ENCODE measurements at regions not wholly inside any gene's neighbourhood (a gene's known extent, or its start where the extent isn't known, plus 50 kb on each side); places are given as distances from the start of the nearest gene placed in this dataset.

GRCh38 chr14:71729596-71729995 is 202.6 kb upstream of the RGS6 start:
- H3F3A ChIP-seq (replicated peaks; ENCODE audit: low read depth) = no peaks in the 10 kb centered on the region
- no peaks in the 10 kb centered on the region for H3K79me2 ChIP-seq (replicated peaks; ENCODE audit: insufficient read depth)
- H3K27ac ChIP-seq (ENCODE audit: low read depth) = no peak overlapping the region
- Mint-ChIP-seq H3K27ac (no peak overlapping the region), H3K27me3 (ENCODE audit: insufficient read depth, low read depth, poor library complexity) (no peaks in the 10 kb centered on the region), H3K4me3 (no peak overlapping the region), H3K9me3 (no peaks in the 10 kb centered on the region), H3K36me3 (ENCODE audit: low read depth) (peaks cover 58% of the 10 kb centered on the region), H3K4me1 (no peaks in the 10 kb centered on the region; the same call in 2 of the 3 replicates)
- no peaks in the 10 kb centered on the region for H3K4me1 ChIP-seq (ENCODE audit: insufficient read depth)
- no peaks in the 10 kb centered on the region for H4K20me1 ChIP-seq (replicated peaks; ENCODE audit: insufficient read depth)
- no peak for ATAC-seq
- TF ChIP-seq STAT1 (IDR thresholded peaks at IDR 0.05; ENCODE audit: unreplicated experiment) = no peak
- no peak for TF ChIP-seq NANOG (IDR thresholded peaks at IDR 0.05; ENCODE audit: borderline replicate concordance)
- no peak for DNase-seq (ENCODE audit: low spot score)
- H2AFZ ChIP-seq = no peak overlapping the region
- H3K4me3 ChIP-seq = no peak overlapping the region
- no peak overlapping the region for H3K4me2 ChIP-seq
- peaks cover 7% of the 10 kb centered on the region; the same call in 1 of the 2 replicates for H3K36me3 ChIP-seq (ENCODE audit: insufficient read depth)
- no peaks in the 10 kb centered on the region for H3K9me2 ChIP-seq (ENCODE audit: insufficient read depth)
- H3K27me3 ChIP-seq (ENCODE audit: insufficient read depth) = no peaks in the 10 kb centered on the region

- H3K4me3 ChIP-seq = no peak overlapping the region
- Mint-ChIP-seq H3K36me3 (ENCODE audit: low read depth) (peaks cover 58% of the 10 kb centered on the region), H3K4me1 (no peaks in the 10 kb centered on the region; the same call in 2 of the 3 replicates), H3K27me3 (ENCODE audit: insufficient read depth, low read depth, poor library complexity) (no peaks in the 10 kb centered on the region), H3K4me3 (no peak overlapping the region), H3K27ac (no peak overlapping the region), H3K9me3 (no peaks in the 10 kb centered on the region)
- no peak for ATAC-seq
- DNase-seq (ENCODE audit: low spot score) = no peak
- H3K27ac ChIP-seq (ENCODE audit: low read depth) = no peak overlapping the region
- H3K79me2 ChIP-seq (replicated peaks; ENCODE audit: insufficient read depth) = no peaks in the 10 kb centered on the region
- H3K36me3 ChIP-seq (ENCODE audit: insufficient read depth) = peaks cover 6% of the 10 kb centered on the region; the same call in 1 of the 2 replicates
- H3K4me2 ChIP-seq = no peak overlapping the region
- no peaks in the 10 kb centered on the region for H4K20me1 ChIP-seq (replicated peaks; ENCODE audit: insufficient read depth)
- H2AFZ ChIP-seq = no peak overlapping the region
- no peaks in the 10 kb centered on the region for H3K27me3 ChIP-seq (ENCODE audit: insufficient read depth)
- H3K9me2 ChIP-seq (ENCODE audit: insufficient read depth) = no peaks in the 10 kb centered on the region
- TF ChIP-seq ZNF331 (CRISPR knock-in tag; IDR thresholded peaks at IDR 0.05; ENCODE audit: low read depth) (no peak), ZNF114 (CRISPR knock-in tag; IDR thresholded peaks at IDR 0.05) (no peak), REST (IDR thresholded peaks at IDR 0.05; ENCODE audit: unreplicated experiment) (no peak), ZNF462 (CRISPR knock-in tag; IDR thresholded peaks at IDR 0.05) (no peak)
- no peaks in the 10 kb centered on the region for H3K4me1 ChIP-seq (ENCODE audit: insufficient read depth)
- H3F3A ChIP-seq (replicated peaks; ENCODE audit: low read depth) = no peaks in the 10 kb centered on the region
Observed at GRCh38 chr14:71730471-71730870, 201.8 kb upstream of the RGS6 start.

Measured in GM23338 (cell line).